Ovary (tissue), 3 donors: ENCODE measurements at regions not wholly inside any gene's neighbourhood (a gene's known extent, or its start where the extent isn't known, plus 50 kb on each side); places are given as distances from the start of the nearest gene placed in this dataset.

Experiments
- CTCF ChIP-seq, 3 donors: fragments of 450-650 bp in 2 of 3; fragments of 200-600 bp in 1 of 3; IDR thresholded peaks; one replicate each; pipeline versions ENCODE4 v1.5.1 to v1.8.0; 2016 to 2022; ENCODE audit warnings: antibody characterized with exemption in 3 of 3, mild to moderate bottlenecking in 1 of 3
- POLR2A ChIP-seq: fragments of 450-650 bp; IDR thresholded peaks from one replicate; pipeline ENCODE4 v1.6.1; 2017; ENCODE audit warnings: antibody characterized with exemption, mild to moderate bottlenecking, moderate library complexity
- donor health status: DM: no; HTN: no; CAD: no.

DNA sequence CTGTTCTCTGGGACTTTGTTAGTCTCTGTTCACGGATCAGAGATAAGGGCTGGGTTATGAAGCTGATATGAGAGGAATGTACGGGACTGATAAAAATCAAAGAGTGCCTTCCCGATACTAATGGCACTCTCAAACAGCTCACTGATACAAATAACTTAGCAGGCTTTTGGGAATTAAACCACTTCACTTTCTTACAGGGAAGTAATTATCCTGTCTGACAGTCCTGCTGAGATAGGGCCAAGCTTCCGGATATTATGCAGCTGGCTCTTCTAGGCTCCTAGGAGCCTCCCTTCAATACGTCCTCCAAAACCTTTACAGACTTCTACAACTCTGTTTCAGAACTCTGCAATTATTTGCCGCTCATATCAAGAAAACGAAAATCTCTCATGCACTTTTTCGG is 418.0 kb downstream of the NLGN4X start:
- TF ChIP-seq POLR2A (no peak), CTCF (IDR thresholded peaks at IDR 0.05) (no peak)
